Fibroblast of the aortic adventitia (primary cell): ENCODE measurements at regions not wholly inside any gene's neighbourhood (a gene's known extent, or its start where the extent isn't known, plus 50 kb on each side); places are given as distances from the start of the nearest gene placed in this dataset.

Experiments
- DNase-seq: peaks from one replicate; pipeline ENCODE4 v3.0.0-alpha.2; 2010; ENCODE audit warnings: low read depth
- H3K4me3 ChIP-seq: 2 replicates; pipeline ENCODE4 v1.5.1; 2011; ENCODE audit warnings: low read depth, mild to moderate bottlenecking, control low read depth, low read length, moderate library complexity
- TF ChIP-seq, protein P1 (sequence below): IDR thresholded peaks from 2 replicates; pipeline ENCODE4 v1.5.1; 2011; ENCODE audit warnings: mild to moderate bottlenecking, low read length, control low read depth, inconsistent platforms; ENCODE audit not compliant: insufficient read depth

DNA sequence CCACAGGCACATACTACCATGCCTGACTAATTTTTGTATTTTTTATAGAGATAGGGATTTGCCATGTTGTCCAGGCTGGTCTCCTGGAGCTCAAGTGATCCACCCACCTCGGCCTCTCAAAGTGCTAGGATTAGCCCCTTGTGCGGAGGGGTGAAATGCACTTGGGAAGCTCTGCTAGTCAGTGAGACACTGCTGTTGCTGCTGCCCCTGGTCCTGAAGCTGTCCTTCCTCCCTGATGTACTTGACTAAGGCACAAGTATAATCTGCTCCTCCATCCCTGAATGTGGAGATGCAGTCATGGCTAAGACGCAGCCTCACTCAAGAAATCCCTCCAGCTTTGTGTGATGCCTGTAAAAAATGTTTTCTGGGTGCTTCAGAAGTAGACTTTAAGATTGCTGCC, 124.5 kb downstream of the KCTD15 start:
- no peak overlapping the region for H3K4me3 ChIP-seq
- DNase-seq: no peak
- TF ChIP-seq, protein P1, sequence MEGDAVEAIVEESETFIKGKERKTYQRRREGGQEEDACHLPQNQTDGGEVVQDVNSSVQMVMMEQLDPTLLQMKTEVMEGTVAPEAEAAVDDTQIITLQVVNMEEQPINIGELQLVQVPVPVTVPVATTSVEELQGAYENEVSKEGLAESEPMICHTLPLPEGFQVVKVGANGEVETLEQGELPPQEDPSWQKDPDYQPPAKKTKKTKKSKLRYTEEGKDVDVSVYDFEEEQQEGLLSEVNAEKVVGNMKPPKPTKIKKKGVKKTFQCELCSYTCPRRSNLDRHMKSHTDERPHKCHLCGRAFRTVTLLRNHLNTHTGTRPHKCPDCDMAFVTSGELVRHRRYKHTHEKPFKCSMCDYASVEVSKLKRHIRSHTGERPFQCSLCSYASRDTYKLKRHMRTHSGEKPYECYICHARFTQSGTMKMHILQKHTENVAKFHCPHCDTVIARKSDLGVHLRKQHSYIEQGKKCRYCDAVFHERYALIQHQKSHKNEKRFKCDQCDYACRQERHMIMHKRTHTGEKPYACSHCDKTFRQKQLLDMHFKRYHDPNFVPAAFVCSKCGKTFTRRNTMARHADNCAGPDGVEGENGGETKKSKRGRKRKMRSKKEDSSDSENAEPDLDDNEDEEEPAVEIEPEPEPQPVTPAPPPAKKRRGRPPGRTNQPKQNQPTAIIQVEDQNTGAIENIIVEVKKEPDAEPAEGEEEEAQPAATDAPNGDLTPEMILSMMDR: no peak

DNA sequence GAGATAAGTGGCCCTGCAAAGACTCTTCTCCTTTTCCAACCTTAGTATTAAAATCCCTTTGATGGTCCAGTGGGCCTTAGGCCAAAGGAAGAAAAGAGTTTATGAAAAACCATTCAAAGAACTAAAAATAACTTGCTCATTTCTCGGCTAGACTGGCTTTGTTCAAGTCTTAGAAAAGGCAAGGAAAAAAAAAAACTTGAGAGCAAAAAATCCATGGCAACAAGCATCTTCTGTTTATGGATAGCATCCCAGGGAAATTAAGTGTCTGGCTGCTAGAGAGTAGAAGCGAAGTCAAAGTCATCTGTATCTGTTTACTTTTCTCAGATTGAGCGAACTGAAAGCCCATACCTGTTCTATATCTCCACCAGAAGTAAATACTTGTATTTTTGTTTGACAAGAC, 129.6 kb downstream of the KCTD15 start:
- no peak for DNase-seq

DNA sequence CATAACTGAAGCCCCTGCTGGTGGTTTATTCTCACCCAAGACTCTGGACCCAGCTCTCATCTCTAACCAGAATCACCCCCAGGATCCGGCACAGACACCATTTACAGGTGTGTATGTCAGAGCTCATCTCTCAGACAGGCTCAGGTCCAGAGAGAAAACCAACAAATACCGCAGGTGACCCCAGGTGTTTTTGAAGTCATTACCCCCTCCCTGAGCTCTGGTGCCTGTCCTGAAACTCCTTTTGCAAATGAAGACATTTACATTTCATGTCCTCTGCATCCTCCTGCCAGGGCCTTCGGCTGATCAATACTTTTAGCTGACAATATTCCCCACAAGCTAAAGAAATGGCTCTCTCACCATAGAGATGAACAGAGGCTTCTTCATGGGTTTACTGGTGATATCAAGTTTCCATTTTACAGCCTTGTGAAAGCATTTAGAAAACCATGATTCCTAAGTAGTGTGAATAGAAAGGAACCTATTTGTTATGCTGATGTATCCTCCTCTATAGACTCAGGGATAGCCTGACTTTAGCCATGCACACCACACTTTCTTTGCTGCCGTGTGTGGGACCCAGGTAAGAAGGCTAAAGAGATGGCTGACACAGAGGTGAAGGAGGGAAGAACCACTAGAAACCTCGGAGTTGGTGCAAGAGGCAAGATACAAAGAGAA, 131.3 kb downstream of the KCTD15 start:
- TF ChIP-seq, protein P1: no peak
- H3K4me3 ChIP-seq: no peak overlapping the region
- no peak for DNase-seq

More for the DNA sequence above, 129.6 kb downstream of the KCTD15 start:
- no peak overlapping the region for H3K4me3 ChIP-seq
- TF ChIP-seq, protein P1: no peak

DNA sequence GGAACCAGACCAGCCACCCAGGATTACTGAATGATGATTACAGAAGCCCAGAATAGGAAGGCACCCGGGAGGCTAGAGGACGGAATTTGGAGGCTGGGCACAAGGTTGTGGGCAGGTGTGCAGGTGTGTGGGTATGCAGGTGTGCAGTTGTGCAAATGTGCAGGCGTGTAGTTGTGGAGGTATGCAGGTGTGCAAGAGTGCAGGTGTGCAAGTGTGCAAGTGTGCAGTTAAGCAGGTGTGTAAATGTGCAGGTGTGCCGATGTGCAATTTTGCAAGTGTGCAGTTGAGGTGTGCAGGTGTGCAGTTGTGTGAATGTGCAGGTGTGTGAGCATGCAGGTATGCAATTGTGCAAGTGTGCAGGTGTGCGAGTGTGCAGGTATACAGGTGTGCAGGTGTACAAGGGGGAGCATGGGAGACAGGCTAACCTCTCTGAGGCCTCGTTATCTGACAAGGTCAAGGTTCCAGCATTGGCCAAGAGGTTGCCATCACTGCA, 131.8 kb downstream of the KCTD15 start:
- no peak overlapping the region for H3K4me3 ChIP-seq
- DNase-seq: no peak
- TF ChIP-seq, protein P1: no peak

DNA sequence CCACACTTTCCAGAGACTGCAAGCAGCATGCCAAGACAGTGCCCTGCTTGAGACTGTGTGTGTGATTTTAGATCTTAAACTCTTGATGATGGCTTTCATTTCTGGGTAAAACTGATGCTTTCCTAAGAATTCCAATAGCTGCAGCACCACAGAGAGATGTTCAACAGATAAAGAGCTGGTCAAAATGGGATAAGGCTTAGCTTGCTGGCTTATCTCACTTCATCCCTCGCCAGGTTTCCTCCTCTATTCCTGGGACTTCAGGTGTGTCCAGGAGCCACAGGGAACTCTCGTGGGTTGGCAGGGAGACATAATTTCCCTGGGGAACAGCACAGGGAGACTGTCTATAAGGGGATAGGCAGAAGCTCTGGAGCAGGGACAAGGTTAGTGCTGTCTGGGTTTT, 137.3 kb downstream of the KCTD15 start:
- H3K4me3 ChIP-seq: no peak overlapping the region
- TF ChIP-seq, protein P1: no peak
- no peak for DNase-seq

DNA sequence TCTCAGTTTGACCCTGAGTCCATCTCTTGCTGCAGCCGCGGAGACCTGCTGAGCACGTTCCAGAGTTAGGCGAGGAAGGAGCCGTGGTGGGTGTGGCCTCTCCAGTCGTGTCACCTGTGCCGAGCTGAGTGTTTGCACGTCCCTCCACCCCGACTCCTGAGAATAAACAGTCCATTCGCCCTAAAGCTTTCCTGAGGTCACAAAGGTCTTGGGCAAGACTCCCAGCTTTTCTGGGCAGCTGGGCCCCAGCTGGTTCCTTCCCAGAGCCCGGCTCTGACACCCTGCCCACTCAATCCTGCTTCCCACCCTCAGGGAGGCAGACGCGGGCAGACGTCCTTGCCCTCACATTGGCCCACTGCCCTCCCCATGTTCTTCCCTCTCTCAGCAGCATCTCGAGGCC, 142.2 kb downstream of the KCTD15 start:
- no peak overlapping the region for H3K4me3 ChIP-seq
- TF ChIP-seq, protein P1: no peak
- no peak for DNase-seq

DNA sequence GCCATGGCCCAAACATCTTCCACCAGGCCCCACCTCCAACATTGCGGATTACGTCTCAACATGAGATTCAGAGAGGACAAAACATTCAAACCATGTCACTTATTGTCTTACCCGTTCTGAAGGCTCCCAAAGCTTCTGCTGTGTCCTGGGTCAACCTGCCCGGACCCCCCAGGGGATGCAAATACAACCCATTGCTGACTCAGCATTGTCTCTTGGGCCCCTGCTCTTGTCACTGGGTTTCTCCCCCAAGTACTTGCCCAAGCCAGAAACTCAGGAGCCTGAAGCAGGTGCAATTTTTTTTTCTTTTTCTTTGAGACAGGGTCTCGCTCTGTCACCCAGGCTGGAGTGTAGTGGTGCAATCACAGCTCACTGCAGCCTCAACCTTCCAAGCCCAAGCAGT, 144.5 kb downstream of the KCTD15 start:
- TF ChIP-seq, protein P1: no peak
- no peak overlapping the region for H3K4me3 ChIP-seq
- DNase-seq: no peak
